ENCODE measurements at regions not wholly inside any gene's neighbourhood (a gene's known extent, or its start where the extent isn't known, plus 50 kb on each side); places are given as distances from the start of the nearest gene placed in this dataset.

GRCh38 chr12:34405286-34406227 lies 383.3 kb downstream of the ALG10 start:
- TF ChIP-seq JUN (IDR thresholded peaks at IDR 0.05; ENCODE audit: borderline replicate concordance, insufficient read depth, insufficient read length, low read depth), result no peak
- TF ChIP-seq MYC (IDR thresholded peaks at IDR 0.05; ENCODE audit: low read depth, low read length), result no peak
